ENCODE measurements at regions not wholly inside any gene's neighbourhood (a gene's known extent, or its start where the extent isn't known, plus 50 kb on each side); places are given as distances from the start of the nearest gene placed in this dataset.

GRCh38 chr12:66030217-66030781 is 100.3 kb downstream of the LLPH start:
- TF ChIP-seq POLR2A (IDR thresholded peaks at IDR 0.05) (no peak), CTCF (IDR thresholded peaks at IDR 0.05 in 4 of 5, conservative IDR thresholded peaks at IDR 0.05 in 1 of 5) (no peak)
